ENCODE measurements at regions not wholly inside any gene's neighbourhood (a gene's known extent, or its start where the extent isn't known, plus 50 kb on each side); places are given as distances from the start of the nearest gene placed in this dataset.
A peak's percentile ranks its signal among the peaks of the same experiment; 100 is the strongest.

DNA sequence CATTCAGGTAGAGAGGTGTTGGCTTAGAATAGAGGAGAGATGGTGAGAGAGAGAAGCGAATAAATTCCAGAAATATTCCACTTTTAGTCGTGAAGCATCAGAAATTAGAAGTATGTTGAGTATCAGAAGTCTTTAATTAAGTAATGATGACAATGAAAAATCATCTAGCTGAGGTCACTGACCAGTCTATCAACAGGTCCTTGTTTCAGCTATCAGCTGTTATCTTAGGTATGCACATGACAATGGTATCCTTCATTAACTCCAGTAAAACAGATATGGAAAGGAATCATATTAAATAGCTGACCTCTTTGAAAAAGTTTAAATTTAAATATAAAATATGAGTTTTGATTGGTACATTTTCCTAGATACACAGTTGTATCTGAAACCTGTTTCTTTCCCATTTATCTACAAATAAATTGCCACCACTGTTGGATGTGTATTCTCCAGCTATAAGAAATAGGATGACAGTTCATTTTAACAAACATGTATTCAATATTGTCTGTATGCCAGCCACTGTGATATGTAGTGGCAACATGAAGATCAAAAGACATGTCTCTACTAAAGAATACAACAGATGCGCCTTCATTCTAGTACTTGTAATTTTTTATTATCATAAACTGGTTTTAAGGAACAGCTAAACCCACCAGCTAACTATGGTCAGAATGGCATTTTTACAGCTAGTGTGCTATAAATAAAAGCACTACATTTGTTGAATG, 424.2 kb upstream of the DCN start:
- no peak for DNase-seq

DNA sequence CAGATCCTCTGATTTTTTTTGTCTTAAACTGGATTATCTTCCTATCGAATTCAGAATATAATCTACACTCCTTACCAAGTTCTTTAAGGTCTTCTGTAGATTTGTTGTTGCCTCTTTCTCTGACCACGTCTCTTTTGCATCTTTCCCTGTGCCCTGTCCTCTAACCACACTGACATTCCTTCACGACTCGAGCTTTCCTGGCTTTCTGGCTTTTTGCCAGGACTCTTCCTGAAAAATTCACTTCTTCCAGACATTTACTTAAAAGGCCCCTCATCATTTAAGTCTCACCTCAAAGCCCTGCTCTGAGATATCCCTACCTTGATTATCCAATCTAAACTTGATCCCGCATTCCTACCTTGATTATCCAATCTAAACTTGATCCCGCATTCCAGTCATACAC, 422.3 kb upstream of the DCN start:
- DNase-seq = no peak

DNA sequence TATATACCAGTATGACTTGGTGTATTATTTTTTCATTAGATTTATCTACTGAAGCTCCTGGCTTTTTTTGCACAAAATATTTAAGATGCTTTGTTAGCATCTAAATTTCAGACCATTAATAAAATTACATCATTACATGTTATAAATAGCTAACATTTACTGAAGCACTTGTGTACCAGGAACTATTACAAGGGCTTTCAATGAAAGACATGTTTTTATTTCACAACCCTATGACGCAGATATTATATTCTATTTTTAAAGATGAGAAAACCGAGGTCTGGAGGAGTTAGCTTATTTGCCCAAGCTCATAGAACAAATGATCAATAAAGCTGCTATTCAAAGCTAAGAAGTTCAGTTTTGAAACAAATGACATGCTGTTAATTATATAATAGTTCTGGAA, 420.4 kb upstream of the DCN start:
- no peak for DNase-seq

DNA sequence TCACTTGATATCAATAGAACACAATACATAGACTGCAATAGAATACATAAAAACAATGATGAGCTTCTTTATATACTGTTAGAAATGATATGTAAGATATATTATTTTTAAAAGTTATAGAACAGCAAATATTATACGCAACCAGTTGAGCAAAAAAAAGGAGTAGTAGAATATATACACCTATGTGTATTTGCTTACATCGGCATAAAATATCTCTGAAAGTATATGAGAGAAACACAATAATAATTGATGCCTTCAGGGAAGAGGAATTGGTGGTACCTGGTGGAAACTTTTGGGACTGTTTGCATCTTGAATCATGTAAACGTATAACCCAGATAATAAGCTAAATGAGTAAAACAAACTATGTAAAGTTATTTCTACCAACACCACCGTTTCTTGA, 418.4 kb upstream of the DCN start:
- no peak for DNase-seq

DNA sequence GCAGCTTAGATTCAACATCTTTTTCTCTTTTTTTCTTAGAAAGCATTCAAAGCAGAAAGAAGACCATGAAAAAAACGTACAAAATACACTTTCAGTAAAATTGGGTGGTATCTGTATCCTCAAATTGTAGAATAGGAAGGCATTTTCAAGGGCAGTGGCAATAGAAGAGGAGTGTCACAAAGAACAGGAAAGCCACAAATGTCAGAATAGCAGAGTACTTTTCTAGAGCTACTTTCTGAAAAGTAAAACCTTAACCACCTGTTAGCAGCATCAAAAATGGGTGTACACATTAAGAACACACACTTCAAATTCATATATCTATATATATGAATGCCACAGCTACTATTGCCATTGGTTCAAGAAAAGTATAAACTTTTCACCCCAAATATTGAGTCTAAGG, 412.1 kb upstream of the DCN start:
- DNase-seq = no peak

DNA sequence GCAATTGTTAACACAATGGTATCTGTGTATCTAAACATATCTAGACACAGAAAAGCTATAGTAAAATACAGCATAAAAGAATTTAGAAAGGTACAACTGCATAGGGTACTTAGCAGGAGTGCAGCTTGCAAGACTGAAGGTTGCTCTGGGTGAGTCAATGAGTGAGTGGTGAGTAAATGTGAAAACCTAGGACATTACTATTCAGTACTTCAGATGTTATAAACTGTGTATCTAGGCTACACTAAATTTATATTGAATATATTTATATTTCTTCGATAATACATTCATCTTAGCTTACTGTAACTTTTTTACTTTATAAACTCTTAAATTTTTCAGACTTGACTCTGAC, 409.0 kb upstream of the DCN start:
- DNase-seq = peak; percentile 28

DNA sequence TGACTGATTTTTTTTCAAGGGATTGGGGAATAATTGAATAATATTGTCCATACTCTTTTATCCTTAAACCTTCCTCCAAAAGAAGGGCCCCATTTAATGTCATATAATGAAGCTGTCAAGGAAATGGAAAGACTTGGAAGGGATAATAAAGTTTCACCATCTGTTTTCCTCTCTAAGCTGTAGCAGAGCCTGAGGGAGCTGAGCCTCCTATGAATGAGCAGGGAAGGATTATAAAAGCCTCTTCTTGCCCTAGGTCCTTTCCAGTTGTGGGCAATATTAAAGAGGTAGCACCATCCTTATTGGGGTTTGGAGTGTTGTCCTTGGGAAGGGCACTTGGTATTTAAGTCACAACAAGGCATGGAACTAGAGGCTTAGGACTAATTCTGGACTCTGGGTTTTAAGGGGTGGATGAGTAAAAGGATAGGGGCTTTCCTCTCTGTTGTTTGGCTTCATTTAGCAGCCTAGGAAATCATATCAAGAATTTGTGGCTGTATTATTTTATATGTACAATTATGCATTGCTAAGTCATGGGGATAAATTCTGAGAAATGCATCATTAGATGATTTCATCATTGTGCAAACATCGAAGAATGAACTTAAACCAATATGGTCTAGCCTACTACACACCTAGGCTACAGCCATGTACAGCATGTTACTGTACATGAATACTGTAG, 408.5 kb upstream of the DCN start:
- peak; percentile 97 for DNase-seq

DNA sequence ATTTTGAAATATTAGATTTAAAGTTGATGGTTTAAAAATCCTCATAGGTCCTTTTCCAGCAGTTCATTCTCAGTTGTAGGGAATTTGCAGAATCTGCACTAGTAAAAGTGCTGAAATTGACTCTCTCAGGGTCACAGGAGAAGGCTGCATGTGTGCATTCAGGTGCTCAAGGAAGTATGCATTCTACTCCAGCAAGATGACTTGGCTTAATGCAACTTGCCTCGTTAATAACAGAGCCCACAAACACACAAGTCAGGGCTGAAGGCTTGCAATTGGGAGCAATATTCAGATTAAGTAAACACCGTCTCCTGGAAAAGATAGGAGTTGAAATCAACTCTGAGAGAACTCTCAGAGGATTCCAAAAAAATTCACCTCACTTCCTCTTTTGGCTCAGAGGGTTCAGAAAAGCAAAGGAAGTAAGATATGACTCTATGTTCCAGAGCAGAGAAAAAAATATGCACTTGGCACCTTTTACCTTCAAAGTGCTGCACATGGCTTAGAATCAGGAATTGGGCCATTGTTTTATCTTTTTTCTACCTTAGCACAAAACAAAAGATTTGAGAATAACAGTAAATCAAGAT, 406.3 kb upstream of the DCN start:
- no peak for DNase-seq

DNA sequence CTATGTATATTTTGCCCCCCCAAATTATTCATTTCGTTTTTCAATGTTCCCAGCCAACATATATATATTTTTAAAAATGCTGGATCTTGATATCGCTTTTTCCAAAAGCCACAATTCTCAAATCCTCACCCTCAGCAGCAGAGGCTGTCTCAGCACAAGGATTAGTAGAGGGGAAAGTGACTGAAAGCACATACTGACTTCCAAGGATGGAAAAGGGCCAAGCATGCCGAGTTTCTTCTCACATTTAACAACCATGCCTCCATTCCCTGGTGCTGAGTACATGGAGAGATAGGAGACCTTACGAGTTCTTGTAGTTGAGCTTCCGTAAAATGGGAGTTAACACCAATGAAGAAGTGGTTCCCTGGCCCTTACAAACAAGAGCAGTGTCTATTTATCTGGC, 403.4 kb upstream of the DCN start:
- DNase-seq = no peak

DNA sequence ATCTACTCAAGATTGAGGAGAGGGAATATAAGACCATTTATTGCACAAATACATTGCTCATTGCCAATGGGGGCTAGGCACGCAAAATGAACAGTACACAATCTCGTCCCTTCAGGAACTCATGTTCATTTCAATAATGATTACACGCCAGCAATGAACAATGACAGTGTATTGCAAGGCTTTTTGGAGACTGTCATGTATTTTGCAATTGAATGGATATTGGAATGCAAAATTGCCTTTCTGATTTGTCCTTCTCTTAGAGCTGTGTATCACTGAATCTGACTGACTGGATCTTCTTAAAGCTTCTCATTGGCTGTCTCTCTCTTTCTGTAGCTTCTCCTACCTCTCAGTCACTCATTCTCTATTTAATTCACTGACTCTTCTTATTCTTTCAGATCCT, 400.2 kb upstream of the DCN start:
- no peak for DNase-seq

DNA sequence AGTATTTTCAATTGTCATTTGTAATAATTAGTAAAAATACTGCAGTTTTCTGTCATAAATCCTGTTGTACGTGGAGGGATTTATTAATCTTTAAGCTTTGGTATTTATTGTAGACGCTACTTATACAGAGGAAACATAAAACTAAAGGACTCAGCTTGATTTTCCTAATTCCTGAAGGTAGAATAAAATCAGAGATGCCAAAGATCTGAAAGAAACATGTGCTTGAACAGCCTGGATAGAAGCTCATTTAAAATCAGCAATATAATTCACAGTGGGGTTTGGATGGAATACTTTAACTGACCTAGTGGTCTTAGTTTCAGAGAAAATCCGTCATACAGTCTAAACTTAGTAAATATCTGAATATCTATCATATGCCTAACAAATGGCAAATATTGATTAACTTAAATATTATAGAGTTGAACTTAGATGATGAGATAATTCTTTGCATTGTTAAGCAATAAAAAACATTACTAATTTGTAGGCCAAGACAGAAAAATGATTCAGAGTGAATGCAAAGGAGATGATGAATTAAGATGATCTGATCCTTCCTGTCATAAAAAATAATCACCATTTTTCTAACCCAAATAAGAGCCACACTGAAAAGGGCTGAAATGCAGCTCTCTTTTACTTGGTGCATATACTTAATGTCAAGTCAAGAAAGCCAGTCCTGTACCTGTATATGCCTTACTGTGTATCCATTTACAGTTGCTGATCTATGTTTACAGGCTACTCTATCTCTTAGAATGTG, 397.1 kb upstream of the DCN start:
- no peak for DNase-seq

DNA sequence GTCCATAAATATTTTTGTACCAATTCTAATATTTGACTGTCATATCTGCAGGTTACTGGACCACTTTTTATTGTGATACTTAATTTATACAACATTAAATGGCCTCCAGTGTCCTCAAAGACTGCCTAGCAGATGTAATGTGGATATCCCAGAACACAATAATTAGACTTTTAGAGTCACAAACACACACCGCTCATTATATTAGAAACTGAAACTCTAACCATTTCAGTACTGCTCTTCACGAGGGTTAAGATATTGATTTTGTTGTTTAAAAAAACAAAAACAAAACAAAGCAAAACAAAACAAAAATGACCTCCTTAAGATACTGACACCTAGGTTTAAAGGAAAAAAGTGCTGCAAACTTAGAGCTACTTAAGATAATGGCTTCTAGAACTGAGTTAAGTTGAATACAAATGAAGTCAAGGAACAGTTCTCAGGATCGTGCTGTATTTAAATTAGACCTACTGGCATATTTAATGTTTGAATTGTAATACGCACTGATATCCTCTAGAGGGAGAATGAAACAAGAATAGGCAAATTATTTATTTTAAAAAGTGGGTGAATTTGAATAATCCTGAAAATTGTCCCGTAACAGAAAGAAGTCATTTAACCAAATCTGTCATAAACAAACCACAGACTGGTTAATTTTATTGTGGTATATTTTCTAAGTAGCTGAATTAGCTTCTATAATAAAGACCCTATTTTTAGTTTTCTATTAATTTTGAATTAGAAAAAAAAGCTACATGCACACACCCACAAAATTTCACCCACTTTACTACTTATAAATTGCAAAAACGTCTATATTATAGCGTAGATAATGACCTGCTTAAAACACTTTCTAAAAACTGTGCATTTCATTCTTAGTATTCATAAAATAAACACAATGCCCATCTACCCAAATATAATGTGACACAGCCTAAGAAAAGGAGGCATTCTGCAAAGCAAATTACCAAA, 395.2 kb upstream of the DCN start:
- peak; percentile 32 for DNase-seq

DNA sequence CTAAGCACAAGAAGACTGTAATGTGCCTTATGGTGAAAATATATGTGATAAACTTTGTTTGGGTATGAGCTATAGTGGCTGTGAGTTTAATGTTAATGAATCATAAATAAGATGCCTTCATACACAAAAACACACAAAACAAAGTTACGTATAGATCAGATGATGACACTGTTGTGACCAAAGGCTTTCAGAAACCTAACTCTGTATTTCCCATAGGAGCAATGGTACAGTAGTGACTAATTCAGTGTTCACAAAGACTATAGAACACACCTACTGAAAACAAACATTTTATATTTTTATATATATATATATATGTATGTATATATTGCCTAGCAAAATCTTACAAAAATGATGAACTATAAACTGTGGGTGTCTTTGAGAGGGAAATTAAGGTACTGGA, 393.8 kb upstream of the DCN start:
- DNase-seq = no peak

DNA sequence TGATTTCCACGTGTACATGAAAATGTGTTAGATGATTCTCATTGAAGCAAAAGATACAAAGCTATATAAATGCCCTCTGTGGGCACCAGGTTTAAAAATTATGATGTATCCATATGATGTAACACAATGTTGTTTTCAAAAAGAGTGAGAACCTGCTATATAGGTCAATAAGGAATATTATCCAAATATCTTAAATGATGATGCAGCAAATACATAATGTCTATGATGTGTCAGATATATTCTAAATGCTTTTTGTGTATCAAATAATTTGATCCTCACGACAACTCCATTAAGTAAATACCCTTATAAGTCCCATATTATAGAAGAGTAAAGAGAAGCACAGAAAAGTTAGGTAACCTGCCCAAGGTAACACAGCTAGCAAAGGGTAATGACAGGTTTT, 393.0 kb upstream of the DCN start:
- DNase-seq = no peak

DNA sequence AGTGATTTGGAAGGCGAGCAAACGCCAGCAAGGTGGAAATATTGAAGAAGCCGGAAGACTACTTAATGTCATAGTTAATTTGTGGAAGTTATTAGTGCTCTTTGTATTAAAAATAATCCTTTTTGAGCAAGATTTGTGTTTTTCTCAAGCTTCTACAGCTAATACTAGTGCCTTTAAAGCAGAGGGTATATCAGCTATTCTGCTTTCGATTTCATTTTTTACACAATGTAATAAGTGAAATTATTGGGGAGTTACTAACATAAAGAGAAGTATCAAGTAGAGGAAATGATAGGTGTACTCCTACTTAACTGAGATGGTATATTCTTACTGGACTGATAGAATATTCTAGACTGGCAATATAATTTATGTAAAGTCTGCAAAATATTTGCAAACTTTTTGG, 392.4 kb upstream of the DCN start:
- no peak for DNase-seq

DNA sequence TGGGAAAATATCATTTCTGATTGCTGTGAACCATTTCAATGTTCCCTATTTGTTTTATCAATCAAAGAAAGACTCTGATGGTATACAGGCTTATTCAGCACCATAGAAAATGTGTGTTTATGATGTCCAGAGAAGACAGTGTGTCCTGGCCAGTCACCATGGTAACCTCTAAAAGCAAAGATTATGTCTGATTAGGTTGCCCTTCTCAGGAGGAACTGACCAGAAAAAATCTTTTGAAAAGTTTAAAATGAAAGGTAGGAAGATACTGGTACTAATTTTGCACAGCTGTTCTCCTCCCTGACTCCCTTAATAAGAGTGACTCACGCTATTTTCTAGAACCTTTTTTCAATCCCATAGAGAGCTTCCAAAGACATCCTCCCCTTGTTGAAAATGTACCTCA, 391.8 kb upstream of the DCN start:
- DNase-seq = no peak

DNA sequence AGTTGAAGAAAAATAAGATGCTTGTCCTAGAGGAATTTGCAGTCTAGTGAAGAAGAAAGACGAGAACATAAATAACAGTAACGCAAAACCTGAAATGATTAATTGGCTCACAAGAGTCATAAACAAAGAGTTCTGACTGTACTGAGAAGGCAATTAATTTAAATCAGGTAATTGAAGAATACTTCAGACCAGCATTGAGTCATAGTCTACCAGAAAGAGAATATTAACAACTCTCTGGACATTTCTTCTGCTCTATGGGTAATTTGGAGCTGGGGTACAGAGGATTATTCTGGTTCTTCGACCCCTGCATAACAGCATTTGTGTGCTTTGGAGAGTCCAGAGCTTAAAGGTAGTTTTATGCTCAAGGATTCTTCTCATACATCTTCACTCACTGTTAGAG, 390.3 kb upstream of the DCN start:
- DNase-seq = no peak

DNA sequence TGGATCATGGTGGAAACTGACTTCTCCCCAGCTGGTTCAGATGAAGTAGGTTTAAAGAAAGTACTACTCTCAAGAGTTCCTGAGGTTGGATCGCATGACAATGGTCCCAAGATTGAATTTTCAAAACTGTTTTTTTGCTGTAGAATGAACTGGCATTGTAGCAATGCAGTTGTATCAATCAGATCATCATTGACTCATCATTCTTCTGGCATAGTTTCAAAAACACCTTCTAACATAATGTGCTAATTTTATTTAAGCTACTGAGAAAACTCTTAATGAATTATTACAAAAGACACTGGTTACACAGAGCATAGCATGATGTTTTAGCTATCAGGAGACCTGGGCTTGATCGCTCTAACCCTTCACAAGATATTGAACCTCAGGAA, 384.5 kb upstream of the DCN start:
- no peak for DNase-seq

DNA sequence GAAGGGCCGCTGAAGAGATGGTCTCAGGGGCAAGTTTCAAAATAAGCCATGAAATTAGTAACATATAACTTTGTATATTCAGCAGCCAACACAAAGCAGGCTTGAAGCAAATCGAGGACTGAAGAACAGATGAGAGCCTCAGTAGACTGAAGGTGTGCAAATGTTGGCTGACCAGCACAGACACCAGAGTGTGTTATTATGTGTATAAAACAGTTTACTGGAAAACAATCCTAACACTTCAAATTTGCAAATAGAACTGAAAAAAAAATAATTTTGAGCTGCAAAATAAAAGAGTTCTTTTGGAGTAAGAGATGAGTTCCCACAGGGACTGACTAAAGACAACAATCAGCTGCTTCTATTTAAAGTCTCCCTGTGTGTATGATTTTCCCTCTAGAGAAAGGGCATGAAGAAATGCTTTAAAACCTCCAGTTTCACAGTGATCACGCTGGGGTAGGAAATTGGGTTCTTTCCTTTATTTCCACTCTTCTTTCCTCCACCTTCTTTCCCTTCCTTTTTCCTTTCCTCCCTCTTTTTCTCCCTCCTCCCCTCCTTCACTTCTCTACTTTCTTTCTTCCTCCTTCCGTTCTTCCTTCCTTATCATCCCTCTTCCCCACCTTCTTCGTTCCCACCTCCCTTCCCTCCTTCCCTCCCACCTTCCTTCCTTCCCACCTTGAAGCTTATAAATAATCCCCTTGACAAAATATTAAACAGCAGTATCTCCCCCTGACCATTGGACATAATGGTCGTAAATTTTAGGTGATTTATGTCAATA, 383.9 kb upstream of the DCN start:
- DNase-seq = no peak

DNA sequence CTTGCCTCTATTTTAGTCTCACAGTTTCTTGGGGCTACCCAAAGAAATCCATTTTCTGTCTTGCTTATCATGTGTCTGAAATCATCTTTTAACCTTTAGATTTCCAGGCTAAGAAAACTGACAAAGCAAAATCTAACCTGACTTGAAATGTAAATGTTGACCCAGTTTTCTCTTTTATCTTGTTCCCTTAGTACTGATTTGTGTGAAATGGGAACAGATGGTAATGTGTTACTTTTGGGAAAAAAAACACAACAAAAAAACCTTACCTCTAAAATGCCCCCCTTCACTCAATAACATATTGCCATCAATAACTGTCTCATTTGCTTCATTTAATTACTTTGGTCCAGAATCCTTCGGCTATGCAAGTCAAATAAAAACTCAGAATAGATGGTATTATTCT, 383.2 kb upstream of the DCN start:
- DNase-seq = no peak

DNA sequence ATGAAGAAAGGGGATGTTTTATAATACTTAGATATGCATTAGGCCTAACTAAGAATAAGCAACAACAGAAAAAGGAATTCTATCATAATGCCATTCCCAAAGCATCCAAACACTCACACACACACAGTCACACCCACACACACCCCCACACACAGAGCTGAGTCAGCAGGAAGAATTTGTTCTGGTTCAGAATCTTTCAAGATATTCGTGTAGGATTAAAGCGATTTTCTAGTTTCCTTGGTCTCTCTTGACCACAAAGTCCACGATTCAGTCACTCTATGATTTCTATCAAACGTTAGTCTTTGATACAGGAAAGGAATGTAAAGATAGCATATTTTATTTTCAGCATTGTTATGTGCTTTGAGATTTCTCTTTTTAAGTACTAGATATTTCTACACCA, 382.6 kb upstream of the DCN start:
- no peak for DNase-seq
